Endothelial cell of umbilical vein (primary cell): ENCODE measurements at regions not wholly inside any gene's neighbourhood (a gene's known extent, or its start where the extent isn't known, plus 50 kb on each side); places are given as distances from the start of the nearest gene placed in this dataset.

Experiments used
- BruUV-seq: library from RNA; stranded (reverse); fragments of 400-500 nt; replicated peaks from 2 replicates; lab custom pipeline; 2021; lab: Mats Ljungman, UMichigan
- CTCF ChIA-PET: fragments of 300-600, 350-600 bp; sonication (Branson Sonifier 250); formaldehyde crosslinking; loops from one replicate; lab custom pipeline; 2021; ENCODE audit warnings: antibody characterized with exemption, inconsistent platforms; lab: Charles Lee
- POLR2A ChIA-PET: fragments of 300-600, 350-600 bp; sonication (Branson Sonifier 250); formaldehyde crosslinking; loops from one replicate; lab custom pipeline; 2021; ENCODE audit warnings: antibody characterized with exemption, inconsistent platforms; lab: Charles Lee
- DNase-seq: peaks from one replicate; pipeline ENCODE4 v3.0.0-alpha.2; 2011; ENCODE audit warnings: low read depth, low spot score
- FAIRE-seq: peaks from 2 replicates; lab custom pipeline; 2011; peaks lifted over from hg19 to GRCh38; lab: Jason Lieb, UNC
- H2AFZ ChIP-seq: 2 replicates; pipeline ENCODE4 v1.6.0; 2012; ENCODE audit warnings: low read depth, low read length, control low read depth, inconsistent platforms
- H3K27ac ChIP-seq: 2 replicates; pipeline ENCODE4 v1.5.1; 2011; ENCODE audit warnings: low read depth, mild to moderate bottlenecking, control low read depth, low read length, moderate library complexity; ENCODE audit not compliant: insufficient read depth
- H3K27me3 ChIP-seq, 2 experiments: 2 replicates each; pipeline versions ENCODE4 v1.6.0 to v1.6.1; 2011; ENCODE audit warnings: low read length in 2 of 2, mixed read lengths in 1 of 2; ENCODE audit not compliant: control insufficient read depth in 2 of 2, insufficient read depth in 2 of 2
- H3K36me3 ChIP-seq, 2 experiments: 2 replicates in 1 of 2; 3 replicates in 1 of 2; pipeline ENCODE4 v1.5.1; 2011; ENCODE audit warnings: low read length in 2 of 2, mild to moderate bottlenecking in 1 of 2, moderate library complexity in 1 of 2; ENCODE audit not compliant: control insufficient read depth in 2 of 2, insufficient read depth in 2 of 2; ENCODE audit errors: extremely low read depth in 1 of 2
- H3K4me1 ChIP-seq: 3 replicates; pipeline ENCODE4 v1.5.1; 2011; ENCODE audit warnings: mild to moderate bottlenecking, low read length; ENCODE audit not compliant: control insufficient read depth, insufficient read depth; ENCODE audit errors: extremely low read depth
- H3K4me2 ChIP-seq: 2 replicates; pipeline ENCODE4 v1.6.1; 2011; ENCODE audit warnings: low read length, control low read depth, mixed read lengths; ENCODE audit not compliant: insufficient read depth
- H3K4me3 ChIP-seq, 3 experiments: fragments of 200-600 bp in 1 of 3; sonication (generic), shearing (Covaris generic) in 1 of 3; replicated peaks in 1 of 3; 2 replicates each; pipeline ENCODE4 v1.5.1; 2011 to 2016; ENCODE audit warnings: control low read depth in 3 of 3, low read length in 3 of 3, mild to moderate bottlenecking in 2 of 3, inconsistent platforms in 1 of 3, low read depth in 1 of 3, moderate library complexity in 1 of 3; ENCODE audit not compliant: insufficient read depth in 1 of 3
- H3K79me2 ChIP-seq: 2 replicates; pipeline ENCODE4 v1.6.0; 2012; ENCODE audit warnings: low read length, inconsistent platforms; ENCODE audit not compliant: control insufficient read depth, insufficient read depth
- H3K9ac ChIP-seq: replicated peaks from 2 replicates; pipeline ENCODE3; 2011; ENCODE audit warnings: low read length, control low read depth; ENCODE audit not compliant: insufficient read depth; ENCODE audit errors: extremely low read depth
- H3K9me1 ChIP-seq: replicated peaks from 3 replicates; pipeline ENCODE4 v1.6.0; 2011; ENCODE audit warnings: mild to moderate bottlenecking, low read length; ENCODE audit not compliant: control insufficient read depth, insufficient read depth; ENCODE audit errors: extremely low read depth
- H3K9me3 ChIP-seq: replicated peaks from 2 replicates; pipeline ENCODE4 v1.5.1; 2012; ENCODE audit warnings: low read length, inconsistent platforms; ENCODE audit not compliant: control insufficient read depth, insufficient read depth
- H4K20me1 ChIP-seq: replicated peaks from 2 replicates; pipeline ENCODE3; 2011; ENCODE audit warnings: mild to moderate bottlenecking, low read length; ENCODE audit not compliant: control insufficient read depth, insufficient read depth; ENCODE audit errors: extremely low read depth
- CTCF ChIP-seq, 2 donors: IDR thresholded peaks; 1 replicate in 1 of 2; 2 replicates in 1 of 2; pipeline ENCODE4 v1.5.1; 2011; ENCODE audit warnings: low read length in 2 of 2, mild to moderate bottlenecking in 2 of 2, moderate library complexity in 2 of 2, control low read depth in 1 of 2, inconsistent platforms in 1 of 2, low read depth in 1 of 2; ENCODE audit not compliant: insufficient read depth in 1 of 2; ENCODE audit errors: extremely low read depth in 1 of 2
- EZH2 ChIP-seq: IDR thresholded peaks from 2 replicates; pipeline ENCODE4 v1.6.1; 2012; ENCODE audit warnings: borderline replicate concordance, low read depth, mild to moderate bottlenecking, moderate library complexity, low read length, inconsistent platforms; ENCODE audit not compliant: severe bottlenecking
- FOS ChIP-seq: IDR thresholded peaks from 2 replicates; pipeline ENCODE4 v1.6.1; 2011; ENCODE audit warnings: mild to moderate bottlenecking, low read length, moderate library complexity, borderline replicate concordance; ENCODE audit not compliant: insufficient read depth
- GATA2 ChIP-seq: IDR thresholded peaks from 2 replicates; pipeline ENCODE4 v1.7.0; 2011; ENCODE audit warnings: low read depth, mild to moderate bottlenecking, moderate library complexity, mixed read lengths, low read length; ENCODE audit not compliant: insufficient read length, insufficient read depth
- JUN ChIP-seq: IDR thresholded peaks from 2 replicates; pipeline ENCODE4 v1.6.1; 2011; ENCODE audit warnings: borderline replicate concordance, low read depth; ENCODE audit not compliant: insufficient read length, insufficient read depth
- MAX ChIP-seq: IDR thresholded peaks from 2 replicates; pipeline ENCODE4 v1.6.1; 2011; ENCODE audit not compliant: insufficient read depth, insufficient read length
- MYC ChIP-seq: IDR thresholded peaks from one replicate; pipeline ENCODE4 v1.6.1; 2011; ENCODE audit warnings: mild to moderate bottlenecking, low read depth, low read length
- POLR2A ChIP-seq: IDR thresholded peaks from 2 replicates; pipeline ENCODE4 v1.6.1; 2012; ENCODE audit warnings: low read depth, mild to moderate bottlenecking, control low read depth, low read length
- POLR2AphosphoS5 ChIP-seq: IDR thresholded peaks from 2 replicates; pipeline ENCODE4 v1.6.1; 2012; ENCODE audit warnings: low read depth, mild to moderate bottlenecking, control low read depth, low read length, moderate library complexity; ENCODE audit not compliant: insufficient read depth
- dilution Hi-C: fragments of 300-500 bp; cut with MboI; formaldehyde crosslinking; loops from one replicate; pipeline ENCODE4 v1.15.0; 2019; ENCODE audit warnings: low sequenced_read_pairs; ENCODE audit not compliant: extremely low pct_ligation_motif_present
- intact Hi-C: fragments of 100-400 bp; cut with micrococcal nuclease; formaldehyde crosslinking; loops from one replicate; pipeline ENCODE4 v1.10.0; 2022

DNA sequence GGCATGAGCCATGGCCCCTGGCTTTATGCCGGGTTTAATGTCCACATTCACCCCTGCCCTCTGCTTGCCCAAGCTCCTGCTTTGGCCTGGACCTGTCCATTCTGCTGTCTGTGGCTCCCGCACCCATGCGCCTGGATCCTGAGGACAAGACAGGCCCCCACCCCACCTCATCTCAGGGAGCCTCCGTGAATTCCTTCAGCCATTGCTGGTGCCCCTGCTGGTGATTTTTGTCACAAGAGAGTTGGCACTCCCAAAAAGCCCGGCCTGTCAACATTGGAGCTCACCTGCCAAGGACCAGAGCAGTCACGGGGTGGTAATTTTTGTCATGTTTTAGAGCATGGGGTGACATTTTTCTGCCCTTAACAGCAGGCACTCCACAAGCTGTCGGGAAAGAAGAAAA, 127.5 kb upstream of the PLXNA4 start:
- no peaks in the 10 kb centered on the region for H3K4me1 ChIP-seq
- peaks cover 0 to 5% of the 10 kb centered on the region in 2 experiments for H3K27me3 ChIP-seq
- no peaks in the 10 kb centered on the region for H3K9me1 ChIP-seq
- DNase-seq, result no peak
- no TSS peak for BruUV-seq
- FAIRE-seq, result no peak
- intact Hi-C loops, result no loop called here
- H3K4me3 ChIP-seq, result no peak overlapping the region
- H3K79me2 ChIP-seq, result no peaks in the 10 kb centered on the region
- no peak overlapping the region for H3K27ac ChIP-seq
- H3K36me3 ChIP-seq, result no peaks in the 10 kb centered on the region
- no peaks in the 10 kb centered on the region for H3K9me3 ChIP-seq
- no peak overlapping the region for H3K4me2 ChIP-seq
- dilution Hi-C loops, result no loop called here
- TF ChIP-seq JUN (no peak), CTCF (IDR thresholded peaks at IDR 0.05; ENCODE audit: extremely low read depth in 1 of 2, insufficient read depth in 1 of 2, low read depth in 1 of 2, low read length in 2 of 2) (no peak), FOS (no peak), MYC (no peak)
- H3K9ac ChIP-seq, result no peak overlapping the region
- no peak overlapping the region for H2AFZ ChIP-seq
- POLR2A ChIA-PET, result no interaction called here
- CTCF ChIA-PET, result interaction anchor here (1.3 to 1.7 kb wide), 2 partner anchors 8 to 1551 kb away, joined by 3 read pairs; no protein-coding TSS in a partner anchor
- H4K20me1 ChIP-seq, result no peaks in the 10 kb centered on the region

DNA sequence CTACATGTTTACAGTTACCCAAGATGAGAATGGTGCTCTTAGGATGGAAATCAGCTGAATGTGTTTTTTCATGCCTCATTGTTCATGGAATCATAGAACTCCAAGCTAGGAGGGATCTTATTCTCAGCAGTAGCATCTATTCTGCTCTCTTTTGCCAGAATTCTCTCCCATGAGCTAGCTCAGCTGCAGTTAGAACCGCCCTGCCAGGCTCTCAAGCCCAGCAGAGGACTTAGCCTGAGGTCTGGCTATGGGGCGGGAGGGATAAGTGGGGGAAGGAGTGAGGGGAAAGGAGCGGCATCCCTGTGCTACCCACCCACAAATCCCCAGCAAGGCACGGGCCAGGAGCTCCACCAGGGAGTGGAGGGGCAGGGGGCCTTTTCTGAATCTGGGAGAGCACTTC, 120.7 kb upstream of the PLXNA4 start:
- H3K36me3 ChIP-seq, result no peaks in the 10 kb centered on the region
- no peak for TF ChIP-seq MAX
- no peak for TF ChIP-seq POLR2A
- TF ChIP-seq GATA2, result no peak
- TF ChIP-seq CTCF (IDR thresholded peaks at IDR 0.05; ENCODE audit: extremely low read depth in 1 of 2, insufficient read depth in 1 of 2, low read depth in 1 of 2, low read length in 2 of 2), result no peak
- TF ChIP-seq EZH2, result no peak
- TF ChIP-seq FOS, result no peak
- TF ChIP-seq JUN, result no peak
- TF ChIP-seq POLR2AphosphoS5, result no peak
- no peak for TF ChIP-seq MYC
- no peak overlapping the region for H3K4me2 ChIP-seq
- H2AFZ ChIP-seq, result no peak overlapping the region
- DNase-seq (no peak), FAIRE-seq (no peak)
- ChIA-PET POLR2A (no interaction called here), CTCF (interaction anchor here (1.9 kb wide), 1 partner anchor 14 kb away, joined by 8 read pairs; no protein-coding TSS in a partner anchor)
- H3K9me1 ChIP-seq, result no peaks in the 10 kb centered on the region
- no peak overlapping the region for H3K9ac ChIP-seq
- H3K27me3 ChIP-seq, result peaks cover 0 to 7% of the 10 kb centered on the region in 2 experiments
- H3K9me3 ChIP-seq, result no peaks in the 10 kb centered on the region
- no peaks in the 10 kb centered on the region for H3K4me1 ChIP-seq
- no peak overlapping the region for H3K4me3 ChIP-seq
- H3K79me2 ChIP-seq, result no peaks in the 10 kb centered on the region
- dilution Hi-C loops, result no loop called here
- BruUV-seq, result no TSS peak
- intact Hi-C loops, result no loop called here
- H3K27ac ChIP-seq, result no peak overlapping the region
- H4K20me1 ChIP-seq, result no peaks in the 10 kb centered on the region
